HepG2 (cell line): ENCODE measurements at regions not wholly inside any gene's neighbourhood (a gene's known extent, or its start where the extent isn't known, plus 50 kb on each side); places are given as distances from the start of the nearest gene placed in this dataset.

Source experiments
- ARHGAP35 ChIP-seq: sonication (generic); formaldehyde crosslinking; IDR thresholded peaks from 2 replicates; pipeline ENCODE4 v1.9.0; 2022; ENCODE audit warnings: mild to moderate bottlenecking, inconsistent platforms, moderate library complexity, missing genetic modification reagents, borderline replicate concordance
- ATF7 ChIP-seq, 2 experiments: fragments of 450-650 bp in 1 of 2; sonication (generic) in 1 of 2; formaldehyde crosslinking in 1 of 2; IDR thresholded peaks; 2 replicates each; pipeline versions ENCODE4 v1.4.0 to v1.6.1; 2016 to 2020; ENCODE audit warnings: antibody characterized with exemption in 1 of 2, mild to moderate bottlenecking in 1 of 2, missing genetic modification reagents in 1 of 2
- ATM ChIP-seq: fragments of 450-650 bp; IDR thresholded peaks from 2 replicates; pipeline ENCODE4 v1.7.1; 2017; ENCODE audit warnings: mild to moderate bottlenecking, borderline replicate concordance
- BHLHE40 ChIP-seq: IDR thresholded peaks from 2 replicates; pipeline ENCODE4 v1.6.1; 2011; ENCODE audit warnings: low read length, improper control_type of control experiment
- CBX5 ChIP-seq: sonication (generic); formaldehyde crosslinking; IDR thresholded peaks from 2 replicates; pipeline ENCODE4 v1.4.0; 2020; ENCODE audit warnings: missing genetic modification reagents, borderline replicate concordance
- ETV5 ChIP-seq: IDR thresholded peaks from 2 replicates; pipeline ENCODE4 v1.6.1; 2018; ENCODE audit warnings: missing biosample characterization, missing genetic modification reagents, inconsistent platforms, borderline replicate concordance
- FOXP1 ChIP-seq, 2 experiments: fragments of 450-650 bp in 1 of 2; IDR thresholded peaks; 2 replicates each; pipeline ENCODE4 v1.6.1; 2017 to 2018; ENCODE audit warnings: antibody characterized with exemption in 1 of 2
- HHEX ChIP-seq: IDR thresholded peaks from 2 replicates; pipeline ENCODE4 v1.6.1; 2016; ENCODE audit warnings: control low read depth
- LCORL ChIP-seq, 2 experiments: fragments of 450-650 bp in 1 of 2; sonication (generic) in 1 of 2; formaldehyde crosslinking in 1 of 2; IDR thresholded peaks; 2 replicates each; pipeline versions ENCODE4 v1.5.0 to v1.6.1; 2017 to 2020; ENCODE audit warnings: antibody characterized with exemption in 1 of 2, missing genetic modification reagents in 1 of 2
- MNT ChIP-seq: fragments of 450-650 bp; IDR thresholded peaks from 2 replicates; pipeline ENCODE4 v1.6.1; 2016
- NFE2L1 ChIP-seq: sonication (generic); formaldehyde crosslinking; IDR thresholded peaks from 2 replicates; pipeline ENCODE4 v1.4.0; 2020; ENCODE audit warnings: missing genetic modification reagents, mild to moderate bottlenecking, borderline replicate concordance
- NFKB2 ChIP-seq: sonication (generic); formaldehyde crosslinking; IDR thresholded peaks from 2 replicates; pipeline ENCODE4 v1.4.0; 2020; ENCODE audit warnings: missing genetic modification reagents, borderline replicate concordance
- PHF21A ChIP-seq: sonication (generic); formaldehyde crosslinking; IDR thresholded peaks from 2 replicates; pipeline ENCODE4 v1.5.0; 2020; ENCODE audit warnings: mild to moderate bottlenecking, missing genetic modification reagents
- REPIN1 ChIP-seq: sonication (generic); formaldehyde crosslinking; IDR thresholded peaks from 2 replicates; pipeline ENCODE4 v1.8.0; 2022; ENCODE audit warnings: missing genetic modification reagents, low read depth, mild to moderate bottlenecking, borderline replicate concordance
- SKIL ChIP-seq: sonication (generic); formaldehyde crosslinking; IDR thresholded peaks from 2 replicates; pipeline ENCODE4 v1.8.0; 2022; ENCODE audit warnings: missing genetic modification reagents, mild to moderate bottlenecking, moderate library complexity, borderline replicate concordance
- THAP7 ChIP-seq: sonication (generic); formaldehyde crosslinking; IDR thresholded peaks from 2 replicates; pipeline ENCODE4 v1.8.1; 2023; ENCODE audit warnings: mild to moderate bottlenecking, missing genetic modification reagents
- ZNF12 ChIP-seq: sonication (generic); formaldehyde crosslinking; IDR thresholded peaks from 2 replicates; pipeline ENCODE4 v1.5.0; 2020; ENCODE audit warnings: missing genetic modification reagents
- ZNF501 ChIP-seq: sonication (generic); formaldehyde crosslinking; IDR thresholded peaks from 2 replicates; pipeline ENCODE4 v1.5.1; 2020; ENCODE audit warnings: mild to moderate bottlenecking, moderate library complexity, missing genetic modification reagents
- ZNF557 ChIP-seq: sonication (generic); formaldehyde crosslinking; IDR thresholded peaks from 2 replicates; pipeline ENCODE4 v1.4.0; 2020; ENCODE audit warnings: missing genetic modification reagents
- ZNF614 ChIP-seq: IDR thresholded peaks from 2 replicates; pipeline ENCODE4 v1.6.1; 2018; ENCODE audit warnings: missing biosample characterization, missing genetic modification reagents, inconsistent platforms, borderline replicate concordance
- ZNF660 ChIP-seq: sonication (generic); formaldehyde crosslinking; IDR thresholded peaks from 2 replicates; pipeline ENCODE4 v1.5.1; 2020; ENCODE audit warnings: mild to moderate bottlenecking, low read depth, missing genetic modification reagents, borderline replicate concordance
- ZNF776 ChIP-seq: sonication (generic); formaldehyde crosslinking; IDR thresholded peaks from 2 replicates; pipeline ENCODE4 v1.4.0; 2020; ENCODE audit warnings: mild to moderate bottlenecking, missing genetic modification reagents
- ZSCAN25 ChIP-seq: sonication (generic); formaldehyde crosslinking; IDR thresholded peaks from 2 replicates; pipeline ENCODE4 v1.8.0; 2022; ENCODE audit warnings: mild to moderate bottlenecking, missing genetic modification reagents
- ZSCAN29 ChIP-seq: sonication (generic); formaldehyde crosslinking; conservative IDR thresholded peaks from 2 replicates; pipeline ENCODE4 v1.4.0; 2020; ENCODE audit warnings: mild to moderate bottlenecking, missing genetic modification reagents

DNA sequence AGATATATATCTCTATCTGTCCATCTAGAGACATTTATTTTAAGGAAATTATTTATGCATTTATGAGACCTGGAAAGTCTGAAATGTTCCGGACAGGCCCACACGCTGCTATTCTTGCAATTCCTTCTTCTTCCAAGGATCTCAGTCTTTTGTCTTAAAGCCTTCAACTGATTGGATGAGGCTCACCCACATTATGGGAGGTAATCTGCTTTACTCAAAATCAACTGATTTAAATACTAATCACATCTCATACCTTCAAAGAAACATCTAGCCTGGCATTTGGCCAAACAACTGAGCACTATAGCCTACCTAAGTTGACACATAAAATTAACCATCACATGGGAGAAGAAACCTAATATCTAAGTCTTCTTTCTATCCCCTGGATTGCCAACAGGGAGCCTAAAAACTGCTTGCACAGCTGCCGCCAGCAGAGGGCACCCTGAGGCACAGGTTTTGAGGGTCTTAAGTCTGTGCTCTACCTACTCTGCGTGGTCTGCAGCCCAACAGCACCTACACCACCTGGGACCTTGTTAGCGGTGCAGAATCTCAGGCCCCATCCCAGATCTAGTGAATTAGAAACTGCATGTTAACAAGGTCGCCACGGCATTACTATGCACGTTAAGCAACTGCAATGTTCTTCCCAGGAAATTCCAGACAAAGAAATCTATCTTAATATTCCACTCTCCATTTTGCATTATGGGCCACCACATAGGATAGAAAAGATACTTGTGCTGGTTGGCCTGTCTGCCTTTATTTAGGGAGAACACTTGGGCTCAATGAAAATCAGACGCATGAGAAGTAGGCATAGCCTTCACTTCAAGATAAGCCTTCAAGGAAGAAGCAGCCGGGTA, 249.7 kb downstream of the FOXG1 start (continued):
- TF ChIP-seq PHF21A (no peak), NFE2L1 (CRISPR knock-in tag) (no peak), FOXP1 (IDR thresholded peaks at IDR 0.05) (no peak), FOXP1 (CRISPR knock-in tag; IDR thresholded peaks at IDR 0.05) (no peak), ZNF557 (CRISPR knock-in tag) (no peak), ZNF776 (CRISPR knock-in tag) (no peak), LCORL (IDR thresholded peaks at IDR 0.05) (no peak), LCORL (CRISPR knock-in tag; IDR thresholded peaks at IDR 0.05) (0 out of 2 replicates have a peak, but pooled peaks have one; percentile 32), ATF7 (IDR thresholded peaks at IDR 0.05) (no peak), ATF7 (CRISPR knock-in tag; IDR thresholded peaks at IDR 0.05) (no peak), ZNF12 (CRISPR knock-in tag) (peak; percentile 43; the same call in 1 of the 2 replicates), THAP7 (CRISPR knock-in tag) (no peak), ZNF614 (CRISPR knock-in tag) (0 out of 2 replicates have a peak, but pooled peaks have one; percentile 54), ARHGAP35 (CRISPR knock-in tag) (no peak), ZSCAN25 (CRISPR knock-in tag) (no peak), BHLHE40 (0 out of 2 replicates have a peak, but pooled peaks have one; percentile 6), ETV5 (no peak), MNT (no peak), ZNF501 (CRISPR knock-in tag) (no peak), CBX5 (no peak; the same call in 1 of the 2 replicates), SKIL (no peak), NFKB2 (no peak), ZNF660 (CRISPR knock-in tag) (no peak), ATM (no peak), ZSCAN29 (CRISPR knock-in tag) (no peak), HHEX (CRISPR knock-in tag) (no peak), REPIN1 (no peak; the same call in 1 of the 2 replicates)
